ENCODE measurements at regions not wholly inside any gene's neighbourhood (a gene's known extent, or its start where the extent isn't known, plus 50 kb on each side); places are given as distances from the start of the nearest gene placed in this dataset.

DNA sequence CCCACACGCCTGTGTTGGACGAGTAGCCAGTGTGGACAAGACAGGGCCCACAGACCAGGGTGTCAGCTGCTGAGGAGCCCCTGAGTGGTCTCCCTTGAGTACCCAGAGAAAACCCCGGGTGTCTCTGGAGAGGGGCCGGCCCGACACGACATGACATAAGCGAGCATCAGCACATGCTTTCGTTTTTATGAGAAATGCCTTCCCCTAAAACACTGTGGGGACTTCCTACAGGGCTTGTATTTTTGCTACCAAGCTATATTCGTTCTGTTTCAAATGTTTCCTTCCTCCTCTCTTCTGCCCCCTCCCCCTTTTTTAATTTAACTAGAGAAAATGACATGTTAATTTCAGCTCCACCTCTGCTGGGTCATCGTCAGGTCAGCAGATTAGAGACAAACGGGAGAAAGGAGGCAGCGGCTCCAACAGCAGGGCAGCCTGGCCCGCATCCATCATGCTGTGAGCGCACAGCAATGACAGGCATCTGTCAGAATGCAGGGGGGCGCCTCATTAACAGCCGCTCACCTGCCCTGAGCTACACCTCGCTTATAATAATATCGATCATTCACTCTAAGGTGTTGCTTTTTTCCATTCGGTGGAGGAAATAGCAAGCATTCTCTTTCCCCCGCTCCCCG is 286.2 kb downstream of the ZNF516 start:
- no peak for TF ChIP-seq MAX (IDR thresholded peaks at IDR 0.05)
- no peak for TF ChIP-seq REST (IDR thresholded peaks at IDR 0.05; ENCODE audit: low read depth)
- TF ChIP-seq TAF1 (IDR thresholded peaks at IDR 0.05; ENCODE audit: low read depth), result no peak
- TF ChIP-seq ZBTB7A (IDR thresholded peaks at IDR 0.05; ENCODE audit: low read depth), result no peak
- no peak for TF ChIP-seq RAD21 (IDR thresholded peaks at IDR 0.05; ENCODE audit: low read depth)

Measured in Ishikawa (cell line).